ENCODE measurements at regions not wholly inside any gene's neighbourhood (a gene's known extent, or its start where the extent isn't known, plus 50 kb on each side); places are given as distances from the start of the nearest gene placed in this dataset.

DNA sequence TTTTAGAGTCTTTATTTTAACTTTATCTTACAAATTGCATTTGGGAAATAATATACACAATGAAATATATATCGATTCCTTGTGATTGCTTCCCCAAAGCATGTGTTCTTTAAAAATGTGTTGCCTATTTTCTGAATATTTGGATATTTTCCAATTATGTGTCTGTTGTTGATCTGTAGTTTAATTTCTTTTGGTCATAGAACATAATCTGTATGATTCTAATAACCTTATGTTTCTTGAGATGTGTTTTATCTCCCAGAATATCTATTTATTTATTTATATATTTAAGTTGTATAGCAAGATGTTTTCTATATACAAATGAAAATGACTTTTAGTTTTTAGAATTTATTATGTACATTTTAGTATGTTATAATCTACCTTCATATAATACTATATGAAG, 710.8 kb upstream of the PCDH20 start:
- TF ChIP-seq ZNF274 (IDR thresholded peaks at IDR 0.05; ENCODE audit: low read depth, low read length) (no peak), YY1 (IDR thresholded peaks at IDR 0.05; ENCODE audit: insufficient read depth, insufficient read length) (no peak), SUZ12 (IDR thresholded peaks at IDR 0.05; ENCODE audit: extremely low read depth, insufficient read depth, insufficient read length) (no peak)
